OCI-LY3 (cell line): ENCODE measurements at regions not wholly inside any gene's neighbourhood (a gene's known extent, or its start where the extent isn't known, plus 50 kb on each side); places are given as distances from the start of the nearest gene placed in this dataset.

Experiments
- EZH2phosphoT487 ChIP-seq: fragments of 200-600 bp; shearing (Covaris generic); IDR thresholded peaks from 2 replicates; pipeline ENCODE4 v1.6.1; 2018; ENCODE audit warnings: antibody characterized with exemption, mixed run types, low read depth
- TF ChIP-seq, protein P1 (sequence below): fragments of 200-600, 300-600 bp; sonication (generic); IDR thresholded peaks from 2 replicates; pipeline ENCODE4 v1.5.1; 2014; ENCODE audit warnings: antibody characterized with exemption, low read length, low read depth

DNA sequence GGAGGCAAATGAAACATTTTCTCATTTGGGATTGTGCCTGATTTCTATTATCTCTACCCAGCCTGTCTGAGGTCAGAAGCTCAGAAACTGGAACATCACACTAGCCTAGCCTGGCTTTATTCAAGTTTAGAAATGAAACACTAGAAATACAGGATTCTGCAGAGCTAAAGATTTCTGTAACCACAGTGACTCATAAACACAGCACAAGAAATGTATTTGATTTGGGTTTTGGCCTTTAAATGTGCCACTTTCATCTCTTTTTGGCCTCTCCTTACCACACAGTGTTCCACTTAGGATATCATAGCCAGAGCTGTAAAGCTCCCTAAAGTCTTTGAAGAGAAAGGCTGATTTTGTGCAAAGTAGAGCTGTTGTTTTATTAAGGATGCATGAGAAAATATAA, 307.5 kb downstream of the EMP1 start:
- TF ChIP-seq, protein P1, sequence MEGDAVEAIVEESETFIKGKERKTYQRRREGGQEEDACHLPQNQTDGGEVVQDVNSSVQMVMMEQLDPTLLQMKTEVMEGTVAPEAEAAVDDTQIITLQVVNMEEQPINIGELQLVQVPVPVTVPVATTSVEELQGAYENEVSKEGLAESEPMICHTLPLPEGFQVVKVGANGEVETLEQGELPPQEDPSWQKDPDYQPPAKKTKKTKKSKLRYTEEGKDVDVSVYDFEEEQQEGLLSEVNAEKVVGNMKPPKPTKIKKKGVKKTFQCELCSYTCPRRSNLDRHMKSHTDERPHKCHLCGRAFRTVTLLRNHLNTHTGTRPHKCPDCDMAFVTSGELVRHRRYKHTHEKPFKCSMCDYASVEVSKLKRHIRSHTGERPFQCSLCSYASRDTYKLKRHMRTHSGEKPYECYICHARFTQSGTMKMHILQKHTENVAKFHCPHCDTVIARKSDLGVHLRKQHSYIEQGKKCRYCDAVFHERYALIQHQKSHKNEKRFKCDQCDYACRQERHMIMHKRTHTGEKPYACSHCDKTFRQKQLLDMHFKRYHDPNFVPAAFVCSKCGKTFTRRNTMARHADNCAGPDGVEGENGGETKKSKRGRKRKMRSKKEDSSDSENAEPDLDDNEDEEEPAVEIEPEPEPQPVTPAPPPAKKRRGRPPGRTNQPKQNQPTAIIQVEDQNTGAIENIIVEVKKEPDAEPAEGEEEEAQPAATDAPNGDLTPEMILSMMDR = no peak
- no peak for TF ChIP-seq EZH2phosphoT487
